T-helper 1 cell treated with Interleukin-12 subunit alpha and Interleukin-12 subunit beta and Interleukin-4 antibody, amounts not matched to agents 30 ng/mL and 1 ng/mL, for 36 hours (primary cell): ENCODE measurements at regions not wholly inside any gene's neighbourhood (a gene's known extent, or its start where the extent isn't known, plus 50 kb on each side); places are given as distances from the start of the nearest gene placed in this dataset.

Experiments used
- intact Hi-C: fragments of 100-400 bp; cut with micrococcal nuclease; formaldehyde crosslinking; loops from one replicate; pipeline ENCODE4 v1.15.1; 2024

DNA sequence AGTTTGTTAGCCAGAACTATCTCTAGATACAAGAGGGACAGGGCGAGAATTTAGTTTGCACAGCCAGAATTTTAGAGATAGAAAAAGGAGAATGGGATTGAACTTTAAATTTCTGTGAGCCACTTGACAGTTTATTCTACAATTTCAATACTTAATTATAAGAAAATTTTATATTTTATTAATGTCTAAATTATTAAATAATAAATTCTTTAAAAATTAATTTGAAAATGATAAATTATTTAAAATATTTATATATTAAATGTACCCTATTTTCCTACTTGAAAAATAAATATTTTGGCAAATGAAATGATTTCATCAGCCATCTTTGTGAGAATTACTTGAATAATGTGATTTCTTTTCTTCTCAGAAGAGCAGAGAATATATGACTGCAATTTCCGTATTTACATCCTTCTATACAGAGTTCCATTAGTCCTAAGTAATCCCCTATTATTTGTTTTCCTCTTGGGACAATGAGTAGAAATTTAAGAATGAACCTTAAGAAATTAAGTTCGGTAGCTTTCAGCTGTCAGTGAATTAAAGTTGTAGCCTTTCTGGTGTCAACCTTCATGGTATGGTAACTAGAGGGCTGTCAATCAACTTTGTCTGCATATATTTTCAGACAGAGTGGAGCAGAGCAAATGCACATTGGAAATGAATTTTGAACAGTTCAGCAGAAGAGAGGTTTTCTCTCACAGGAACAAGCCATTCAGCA lies 763.9 kb downstream of the PCDH18 start:
- intact Hi-C loops = no loop called here

DNA sequence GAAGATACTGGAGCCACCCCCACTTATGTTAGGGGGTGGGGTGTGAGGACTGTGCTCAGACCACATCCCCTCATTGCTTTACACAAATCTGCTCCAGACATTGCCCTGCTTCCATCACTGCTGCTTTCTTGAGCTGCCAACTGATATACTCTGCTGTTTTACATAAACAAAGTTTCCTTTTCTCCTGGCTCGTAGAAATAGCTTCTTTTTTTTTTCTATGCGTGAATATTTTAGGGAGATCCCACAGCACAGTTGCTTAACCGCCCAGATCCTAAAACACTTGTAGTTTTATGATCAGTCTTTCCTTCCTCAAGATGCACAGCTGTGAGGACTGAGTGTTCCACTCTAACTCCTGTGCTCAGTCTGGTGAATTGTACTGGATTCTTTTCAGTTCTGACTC lies 768.4 kb downstream of the PCDH18 start:
- intact Hi-C loops = no loop called here

DNA sequence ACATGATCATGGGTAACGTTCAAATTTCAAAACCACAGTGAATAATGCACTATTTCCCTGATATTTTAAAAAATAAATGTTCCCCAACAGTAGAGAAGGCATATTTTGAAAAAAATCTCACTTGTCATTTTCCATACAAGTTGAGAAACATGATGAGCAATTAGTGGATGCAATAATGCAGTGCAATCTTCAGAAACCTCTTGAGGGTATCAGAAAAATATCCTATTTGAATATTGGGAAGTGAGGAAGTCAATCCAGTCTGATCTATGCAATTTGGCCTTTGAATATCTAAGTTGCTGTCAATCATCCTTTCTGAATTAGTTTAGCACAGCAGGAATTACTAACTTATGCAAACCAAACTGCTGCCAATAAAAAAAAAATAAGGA lies 776.8 kb downstream of the PCDH18 start:
- intact Hi-C loops = no loop called here

DNA sequence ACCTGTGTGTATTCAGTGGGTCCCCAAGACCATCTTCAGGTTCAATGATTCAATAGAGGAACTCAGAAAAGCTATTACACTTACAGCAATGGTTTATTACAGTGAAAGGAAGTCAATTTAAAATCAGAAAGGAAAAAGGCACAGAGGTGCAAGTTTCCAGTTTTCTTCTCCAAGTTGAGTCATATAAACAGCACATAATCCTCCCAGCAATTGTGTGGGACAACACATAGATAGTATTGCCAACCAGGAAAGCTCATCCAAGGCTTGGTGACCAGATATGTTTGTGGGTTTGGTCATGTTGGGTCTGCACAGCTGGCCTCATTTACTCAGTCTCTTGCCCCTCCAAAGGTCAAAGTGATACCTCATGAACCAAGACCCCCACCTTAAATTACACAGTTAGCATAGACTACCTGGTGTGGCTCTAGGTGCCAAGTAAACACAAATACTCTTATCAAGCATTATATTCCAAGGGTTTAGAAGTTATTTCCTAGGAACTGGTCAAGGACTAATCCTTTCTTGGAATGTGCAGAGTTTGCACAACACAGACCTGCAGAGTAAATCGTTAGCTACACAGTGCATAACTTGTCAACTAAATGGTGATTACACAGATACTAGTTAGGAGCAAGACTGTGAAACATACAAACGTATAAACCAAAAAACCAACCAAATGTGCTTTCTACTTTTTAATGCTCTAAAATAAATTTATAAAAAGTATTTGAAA lies 777.3 kb downstream of the PCDH18 start:
- intact Hi-C loops = no loop called here

DNA sequence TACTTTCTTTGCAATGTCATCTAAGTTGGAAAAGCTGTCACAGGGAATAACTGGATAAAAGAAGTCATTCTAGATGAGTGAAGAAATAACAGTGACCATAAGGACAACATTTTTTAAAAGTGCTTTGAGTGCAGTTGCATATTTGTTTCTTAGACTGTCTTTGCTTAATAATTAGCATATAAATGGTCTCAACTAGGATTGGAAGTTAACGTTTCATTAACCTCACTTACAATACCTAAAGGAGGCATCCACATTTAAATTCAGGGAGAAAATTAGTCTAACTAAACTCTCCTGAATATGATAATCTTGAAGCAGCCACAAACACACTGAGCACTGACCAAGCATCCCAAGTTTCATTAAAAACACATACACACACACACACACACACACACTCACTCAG lies 780.7 kb downstream of the PCDH18 start:
- intact Hi-C loops = no loop called here

DNA sequence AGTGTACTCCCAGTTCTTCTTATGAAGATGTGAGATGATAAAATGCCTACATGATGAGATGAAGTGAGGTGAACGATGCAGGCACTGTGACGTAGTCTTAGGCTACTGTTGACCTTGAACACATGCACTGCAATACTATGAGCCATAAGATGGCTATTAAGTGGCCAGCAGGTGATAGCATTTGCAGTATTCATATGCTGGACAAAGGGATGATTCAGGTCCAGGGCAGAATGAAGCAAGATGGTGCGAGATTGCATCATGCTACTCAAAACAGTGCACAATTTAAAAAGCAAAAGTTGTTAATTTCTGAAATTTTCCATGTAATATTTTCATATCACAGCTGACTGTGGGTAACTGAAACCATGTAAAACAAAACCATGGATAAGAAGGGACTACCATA lies 781.4 kb downstream of the PCDH18 start:
- intact Hi-C loops = no loop called here

DNA sequence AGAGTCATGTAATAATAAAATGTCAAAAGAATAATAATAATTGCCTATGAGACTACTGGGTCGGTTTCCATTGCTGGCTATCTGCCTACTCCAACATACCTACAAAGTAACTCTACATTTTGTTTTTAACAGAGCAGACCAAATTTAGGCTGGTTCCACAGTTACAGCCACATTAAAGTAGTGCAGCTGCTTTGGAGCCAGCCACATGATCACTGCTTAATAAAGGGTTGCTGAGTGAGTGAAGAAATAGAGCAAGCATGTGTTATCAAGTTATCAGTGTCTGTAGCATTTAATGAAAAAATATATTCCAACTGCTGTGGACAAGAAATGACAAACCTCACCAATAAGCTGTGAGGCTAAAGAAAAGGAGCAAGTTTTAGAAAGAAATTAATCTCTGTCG lies 782.3 kb downstream of the PCDH18 start:
- intact Hi-C loops = no loop called here

DNA sequence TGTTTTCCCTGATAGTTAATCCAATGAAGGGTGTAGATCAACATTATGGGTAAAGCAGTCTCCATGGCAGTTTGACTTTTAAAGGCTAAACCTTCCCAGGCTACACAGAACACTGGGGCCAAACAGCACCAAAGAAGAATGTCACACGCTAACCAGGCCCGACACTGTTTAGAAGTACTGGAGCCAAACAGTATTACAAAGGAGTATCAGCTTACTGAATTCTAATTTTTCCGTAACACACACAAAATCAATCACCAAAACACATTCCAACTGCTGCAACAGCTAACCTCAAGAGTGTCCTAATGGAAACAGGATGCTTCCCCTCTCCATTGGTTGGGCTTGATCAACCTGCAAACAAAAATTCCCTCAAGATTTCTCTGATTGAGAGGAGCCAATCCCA lies 783.5 kb downstream of the PCDH18 start:
- intact Hi-C loops = no loop called here

DNA sequence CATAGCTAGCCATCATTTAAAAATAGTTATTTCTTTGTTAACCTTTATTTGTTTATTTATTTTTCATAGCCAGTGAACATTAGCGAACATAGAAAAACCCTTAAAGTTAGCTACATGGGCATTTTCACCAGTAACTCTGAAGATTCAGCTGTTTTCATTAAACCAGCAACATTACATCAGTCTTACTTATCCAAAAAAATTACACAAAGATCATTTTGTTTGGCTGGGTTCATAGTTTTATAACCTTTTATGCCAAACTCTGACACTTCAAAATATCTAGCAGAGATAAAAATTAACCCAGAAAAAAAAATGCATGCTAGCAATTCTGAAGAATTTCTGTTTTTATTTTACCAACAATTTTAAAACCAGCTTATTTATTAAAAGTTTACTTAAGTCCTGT lies 784.1 kb downstream of the PCDH18 start:
- intact Hi-C loops = no loop called here

DNA sequence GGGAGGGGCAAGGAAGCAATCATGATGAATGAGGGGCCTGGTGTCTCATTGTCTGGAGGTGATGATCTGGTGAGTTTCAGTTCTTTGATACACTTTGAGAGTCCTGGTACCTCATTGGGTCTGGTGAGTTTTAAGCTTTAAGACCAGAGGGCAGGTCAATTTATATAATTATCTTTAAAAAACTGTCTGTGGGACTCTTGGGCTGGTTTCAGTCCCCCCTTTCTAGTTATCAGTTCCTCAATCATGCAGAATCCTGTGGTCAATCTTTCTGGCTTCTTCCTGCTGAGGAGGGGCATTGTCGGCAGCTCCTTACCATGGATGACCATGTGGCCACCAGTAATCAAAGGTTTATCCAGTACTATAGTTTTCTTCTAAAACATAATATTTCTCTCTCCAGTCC lies 789.1 kb downstream of the PCDH18 start:
- intact Hi-C loops = no loop called here

DNA sequence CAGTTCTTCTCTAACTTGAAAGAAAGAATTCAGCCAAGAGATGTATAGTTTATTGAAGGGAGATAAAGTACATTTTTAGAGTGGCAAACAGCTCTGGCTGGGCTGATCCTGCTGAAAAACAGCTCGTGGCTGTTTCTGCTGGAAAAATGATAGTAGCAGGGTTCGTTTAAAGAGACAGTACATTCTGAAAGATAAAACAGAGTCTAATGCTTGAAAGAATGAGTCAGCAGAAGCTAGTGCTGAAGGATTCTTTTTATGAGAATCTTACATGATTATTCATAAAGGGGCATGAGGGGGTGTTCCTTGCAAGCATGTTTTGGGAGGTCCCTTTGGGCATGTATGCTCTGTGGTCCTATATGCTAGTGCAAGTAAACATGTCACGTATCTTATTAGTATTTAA lies 790.0 kb downstream of the PCDH18 start:
- intact Hi-C loops = no loop called here

DNA sequence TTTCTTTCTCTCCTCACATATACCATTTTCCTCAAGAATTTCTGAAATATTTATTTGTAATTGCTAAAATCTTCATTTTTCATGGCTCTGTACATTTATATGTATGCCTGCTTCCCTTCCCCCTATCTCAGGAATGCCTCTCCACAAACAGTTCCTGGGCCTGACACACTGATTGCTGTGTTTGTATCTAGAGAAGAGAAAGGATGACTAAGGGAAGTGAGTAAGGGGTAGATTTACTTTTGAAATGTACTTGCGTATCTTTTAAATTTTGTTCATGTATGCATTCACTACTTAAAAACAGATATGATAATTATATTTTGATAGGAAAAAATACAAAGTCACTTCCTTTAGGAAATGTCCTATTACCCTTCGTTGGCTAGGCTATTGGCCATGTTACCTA lies 790.8 kb downstream of the PCDH18 start:
- intact Hi-C loops = no loop called here

DNA sequence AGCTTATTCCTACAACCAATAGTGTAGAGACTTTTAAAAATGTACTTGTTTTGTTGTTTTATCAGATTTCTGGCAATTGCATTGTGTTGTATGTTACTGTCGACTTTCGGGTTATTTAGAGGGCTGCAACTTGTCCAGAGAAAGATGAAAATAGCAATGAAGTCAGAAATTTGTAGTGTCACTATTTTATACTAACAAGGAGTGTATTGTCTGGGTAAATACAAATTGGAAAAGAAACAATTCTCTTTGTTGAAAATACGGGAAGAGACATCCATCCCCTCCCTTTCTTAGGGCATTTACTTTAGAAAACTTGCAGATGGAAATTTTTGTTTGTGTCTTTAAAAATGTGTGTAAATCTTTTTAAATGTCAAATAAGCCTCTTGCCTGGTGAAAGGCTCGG lies 792.0 kb downstream of the PCDH18 start:
- intact Hi-C loops = no loop called here

DNA sequence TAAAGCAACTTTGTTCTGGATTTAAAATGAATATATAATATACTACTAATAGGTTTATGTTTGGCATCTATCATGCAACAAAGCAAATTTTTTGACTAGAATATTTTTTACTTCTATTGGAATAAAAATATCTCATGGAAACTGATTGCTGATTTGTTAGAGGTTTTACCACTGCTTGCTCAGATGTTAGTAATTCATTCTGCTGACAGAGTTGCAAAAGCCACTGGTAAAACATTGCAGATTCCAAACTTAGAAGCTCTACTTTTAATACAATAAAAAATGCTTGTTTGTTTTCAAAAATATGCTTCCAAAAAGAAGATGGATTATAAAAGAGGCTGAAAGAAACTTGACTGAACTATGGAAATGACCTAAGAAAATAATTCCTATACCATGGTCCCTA lies 795.2 kb downstream of the PCDH18 start:
- intact Hi-C loops = no loop called here

DNA sequence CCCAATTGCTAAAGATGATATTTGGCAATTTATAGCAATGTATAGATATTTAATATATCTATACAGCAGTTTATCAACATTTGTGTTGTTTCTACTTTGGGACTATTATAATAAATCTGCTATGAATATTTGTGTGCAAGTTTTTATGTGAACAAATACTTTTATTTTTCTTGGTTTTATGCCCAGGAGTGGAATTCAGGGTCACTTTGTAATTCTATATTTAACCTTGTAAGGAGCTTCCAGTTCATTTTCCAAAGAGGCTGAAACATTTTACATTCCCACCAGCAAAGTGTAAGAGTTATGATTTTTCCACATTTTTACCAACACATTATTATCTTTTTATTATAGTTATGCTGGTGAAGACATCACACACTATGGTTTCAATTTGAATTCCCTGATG lies 801.3 kb downstream of the PCDH18 start:
- intact Hi-C loops = no loop called here

DNA sequence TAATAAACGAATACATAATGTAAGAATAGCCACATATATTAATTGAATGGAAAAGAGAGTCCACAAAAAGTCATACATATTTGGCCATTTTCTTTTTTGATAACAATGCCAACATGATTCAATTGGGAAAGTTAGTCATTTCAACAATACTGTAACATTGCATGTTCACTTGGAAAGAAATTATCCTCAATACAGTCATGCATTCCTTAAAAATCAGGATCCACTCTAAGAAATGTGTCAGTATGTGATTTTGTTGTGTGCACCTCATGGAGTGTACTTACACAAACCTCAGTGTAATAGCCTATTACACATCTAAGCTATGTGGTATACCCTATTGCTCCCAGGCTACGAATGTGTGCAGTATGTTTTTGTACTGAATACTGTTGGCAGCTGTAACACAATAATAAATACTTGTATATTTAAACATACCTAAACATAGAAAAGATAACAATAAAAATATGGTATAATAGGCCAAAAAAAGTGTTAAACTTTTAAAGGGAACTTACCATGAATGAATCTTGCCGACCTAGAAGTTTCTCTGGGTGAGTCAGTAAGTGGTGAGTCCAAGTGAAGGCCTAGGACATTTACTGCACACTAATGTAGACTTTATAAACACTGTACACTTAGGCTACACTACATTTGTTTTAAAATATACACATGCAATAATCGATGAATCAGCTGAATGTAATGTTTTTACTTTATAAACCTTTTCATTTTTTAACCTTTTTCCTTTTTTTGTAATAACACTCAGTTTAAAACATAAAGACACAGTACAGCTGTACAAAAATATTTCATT lies 806.8 kb downstream of the PCDH18 start:
- intact Hi-C loops = no loop called here

DNA sequence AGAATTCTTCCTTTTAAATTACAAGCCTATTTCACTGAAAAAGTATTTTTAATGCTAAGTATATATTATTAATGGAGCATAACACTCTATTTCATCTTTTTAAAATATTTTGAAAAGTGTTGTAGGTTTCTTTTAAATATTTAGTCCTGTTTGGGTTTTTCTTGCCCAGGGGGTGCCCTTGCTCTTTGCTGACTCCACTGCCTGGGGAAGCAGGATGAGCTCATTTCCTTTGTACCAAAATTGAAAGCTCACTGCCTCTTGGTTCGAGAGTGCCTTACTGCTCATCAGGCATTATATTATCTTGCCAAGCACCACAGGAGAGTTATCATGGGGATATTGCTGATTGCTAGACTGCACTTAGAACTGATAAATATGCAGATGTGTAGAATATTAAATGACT lies 819.2 kb downstream of the PCDH18 start:
- intact Hi-C loops = no loop called here

DNA sequence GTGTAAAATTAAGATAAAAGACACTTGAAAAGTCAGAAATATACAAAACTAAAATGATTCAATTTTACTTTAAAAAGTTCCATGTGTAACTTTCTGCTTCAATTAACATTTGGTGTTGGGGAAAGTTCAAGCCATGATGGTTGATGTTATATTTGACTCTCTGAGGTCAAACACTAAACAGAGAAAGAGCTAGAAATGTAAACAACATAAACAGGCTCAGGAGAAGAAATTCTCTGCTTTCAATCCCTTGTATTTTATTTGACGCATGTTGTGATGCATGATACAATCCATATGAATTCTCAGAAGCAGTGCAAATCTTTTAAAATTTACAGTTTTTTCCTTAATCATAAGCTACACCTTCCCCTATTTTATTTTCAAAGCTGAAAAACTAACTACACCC lies 822.4 kb downstream of the PCDH18 start:
- intact Hi-C loops = no loop called here

DNA sequence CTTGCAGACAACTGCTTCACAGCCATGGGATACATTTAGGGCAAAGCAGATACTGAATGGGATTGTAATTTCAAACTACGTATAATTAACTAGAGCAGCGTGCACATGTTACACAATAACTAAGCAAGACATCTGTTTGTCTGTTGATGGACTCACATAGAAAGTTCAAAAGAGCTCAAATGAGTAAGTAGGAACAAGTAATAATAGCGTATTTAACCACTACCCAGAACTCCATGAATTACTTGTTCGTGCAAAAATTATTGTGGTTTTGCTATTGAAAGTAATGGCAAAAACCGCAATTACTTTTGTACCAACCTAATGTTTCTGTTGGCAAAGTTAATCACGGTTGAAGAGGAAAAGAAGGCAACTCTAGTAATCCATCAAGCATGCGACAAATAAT lies 825.4 kb downstream of the PCDH18 start:
- intact Hi-C loops = no loop called here

DNA sequence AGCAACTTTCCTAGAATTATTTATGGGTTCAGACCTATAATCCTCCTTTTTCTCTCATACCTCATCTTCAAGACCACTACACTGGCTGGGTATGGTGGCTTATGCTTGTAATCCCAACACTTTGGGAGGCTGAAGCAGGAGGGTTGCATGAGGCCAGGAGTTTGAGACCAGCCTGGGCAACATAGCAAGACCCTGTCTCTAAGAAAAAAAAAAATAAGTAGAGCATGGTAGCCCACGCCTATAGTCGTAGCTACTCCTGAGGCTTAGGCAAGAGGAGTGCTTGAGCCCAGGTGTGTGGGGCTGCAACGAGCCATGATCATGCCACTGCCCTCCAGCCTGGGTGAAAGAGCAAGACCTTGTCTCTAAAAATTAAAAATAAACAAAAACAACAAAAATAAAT lies 832.4 kb downstream of the PCDH18 start:
- intact Hi-C loops = no loop called here

DNA sequence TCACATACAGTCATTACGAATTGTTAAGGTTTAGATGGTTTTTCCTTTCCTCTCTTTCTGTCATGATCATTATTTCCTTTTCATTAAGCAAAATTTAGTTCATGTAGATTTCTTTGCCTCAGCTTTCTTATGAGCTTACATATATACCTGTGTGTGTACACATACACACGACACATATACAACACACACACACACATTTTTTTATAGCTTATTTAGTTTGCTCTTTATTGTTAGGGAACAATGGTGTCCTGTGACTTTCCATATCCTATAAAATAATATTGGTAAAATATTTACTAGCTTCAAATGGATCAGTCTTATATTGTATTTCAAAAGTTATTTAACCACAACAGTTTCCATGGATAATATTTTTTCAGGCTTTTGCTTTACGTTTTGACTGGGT lies 840.7 kb downstream of the PCDH18 start:
- intact Hi-C loops = no loop called here

DNA sequence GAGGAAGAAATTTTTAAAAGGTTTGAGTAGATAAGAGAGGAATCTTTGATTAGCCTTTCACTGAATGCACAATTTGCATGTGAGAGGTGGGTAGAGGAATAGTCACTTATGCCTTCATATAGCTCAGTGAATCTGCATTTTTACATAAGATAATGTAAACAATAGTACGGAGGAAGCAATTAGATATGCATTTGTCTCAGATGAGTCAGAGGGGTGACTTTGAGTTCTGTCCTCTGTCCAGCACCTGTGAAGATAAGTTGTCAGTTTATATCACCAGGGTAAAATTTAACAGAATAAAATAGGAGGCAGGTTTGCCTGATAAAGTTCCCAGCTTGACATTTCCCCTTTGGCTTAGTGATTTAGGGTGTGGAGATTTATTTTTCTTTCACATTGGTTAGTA lies 841.9 kb downstream of the PCDH18 start:
- intact Hi-C loops = no loop called here

DNA sequence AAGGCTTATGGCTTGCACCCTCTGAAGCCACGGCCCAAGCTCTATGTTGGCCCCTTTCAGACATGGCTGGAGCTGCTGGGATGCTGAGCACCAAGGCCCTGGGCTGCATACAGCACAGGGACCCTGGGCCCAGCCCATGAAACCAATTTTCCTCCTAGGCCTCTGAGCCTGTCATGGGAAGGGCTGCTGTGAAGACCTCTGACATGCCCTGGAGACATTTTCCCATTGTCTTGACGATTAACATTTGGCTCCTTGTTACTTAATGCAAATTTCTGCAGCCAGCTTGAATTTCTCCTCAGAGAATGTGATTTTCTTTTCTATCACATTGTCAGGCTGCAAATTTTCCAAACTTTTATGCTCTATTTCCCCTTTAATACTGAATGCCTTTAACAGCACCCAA lies 844.7 kb downstream of the PCDH18 start:
- intact Hi-C loops = no loop called here
